ENCODE measurements at regions not wholly inside any gene's neighbourhood (a gene's known extent, or its start where the extent isn't known, plus 50 kb on each side); places are given as distances from the start of the nearest gene placed in this dataset.

- DNase-seq, result no peak
Measured at GRCh38 chr6:141451511-141452353, 681.0 kb upstream of the GJE1 start.

DNA sequence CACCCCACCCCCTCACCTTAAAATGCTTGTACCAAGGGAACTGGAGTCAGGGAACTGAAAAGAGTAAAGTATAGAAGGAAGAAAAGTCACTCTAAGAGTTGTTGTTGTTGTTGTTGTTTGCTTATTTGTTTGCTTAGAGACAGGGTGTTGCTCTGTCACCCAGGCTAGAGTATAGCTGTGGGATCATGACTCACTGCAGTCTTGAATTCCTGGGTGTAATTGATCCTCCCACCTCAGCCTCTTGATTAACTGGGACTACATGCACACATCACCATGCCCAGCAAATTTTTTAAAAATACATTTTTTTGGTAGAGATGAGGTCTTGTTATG, 681.6 kb upstream of the GJE1 start:
- DNase-seq, result no peak

DNA sequence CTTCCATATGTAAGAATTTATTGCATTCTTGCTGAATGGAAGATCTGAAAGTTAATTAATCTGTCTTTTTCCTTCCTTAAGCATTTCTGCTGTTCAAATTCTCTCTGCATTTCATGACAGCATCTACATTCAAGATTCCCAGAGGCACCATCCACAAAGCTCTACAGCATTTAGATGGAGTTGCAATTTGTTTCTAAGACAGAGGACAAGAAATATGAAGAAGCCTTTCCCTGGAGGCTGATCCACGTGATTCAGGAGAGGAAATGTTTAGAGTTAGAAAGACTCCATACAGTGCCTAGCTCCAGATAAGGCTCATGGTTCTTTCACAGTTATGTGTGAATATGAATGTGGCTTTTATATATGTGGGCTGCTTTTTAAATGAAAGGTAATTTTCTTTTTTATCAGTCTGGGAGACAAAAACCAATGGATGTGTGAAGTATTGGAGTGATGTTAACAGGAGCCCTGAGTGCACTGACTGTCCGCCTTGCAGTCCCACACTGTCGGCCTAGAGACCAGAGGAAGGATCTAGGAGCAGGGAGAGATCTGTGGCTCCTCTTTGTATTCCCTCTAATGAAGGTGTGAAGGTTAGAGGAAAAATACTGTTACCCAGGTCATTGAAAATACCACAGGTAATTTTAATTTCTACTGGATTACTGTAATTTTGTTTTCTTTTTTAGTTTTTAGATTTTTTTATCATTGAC, 686.6 kb upstream of the GJE1 start:
- no peak for DNase-seq

GRCh38 chr6:141443668-141444289, 688.9 kb upstream of the GJE1 start:
- no peak for DNase-seq

GRCh38 chr6:141443032-141443431, 689.7 kb upstream of the GJE1 start:
- DNase-seq, result no peak

DNA sequence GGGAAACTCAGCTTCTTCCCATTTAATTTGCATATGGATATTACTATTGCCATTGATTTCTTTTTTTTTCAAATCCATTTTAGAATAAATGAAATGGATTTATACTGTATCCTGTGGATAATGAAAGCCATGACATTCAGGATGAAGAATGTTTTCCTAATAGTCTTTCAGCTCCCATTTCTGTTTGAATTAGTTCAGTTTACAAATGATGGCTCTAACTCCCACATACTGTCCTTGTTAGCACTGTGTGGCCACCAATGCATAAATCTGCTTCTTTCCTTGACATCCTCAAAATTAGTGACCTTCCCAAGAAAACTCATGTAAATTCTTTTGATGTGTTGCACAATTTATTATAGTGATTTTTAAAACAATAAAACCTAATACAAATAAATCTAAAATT, 693.2 kb upstream of the GJE1 start:
- no peak for DNase-seq

GRCh38 chr6:141437685-141438084, 695.0 kb upstream of the GJE1 start:
- no peak for DNase-seq

- DNase-seq, result peak; percentile 39
Measured at GRCh38 chr6:141437011-141437410, 695.7 kb upstream of the GJE1 start.

DNA sequence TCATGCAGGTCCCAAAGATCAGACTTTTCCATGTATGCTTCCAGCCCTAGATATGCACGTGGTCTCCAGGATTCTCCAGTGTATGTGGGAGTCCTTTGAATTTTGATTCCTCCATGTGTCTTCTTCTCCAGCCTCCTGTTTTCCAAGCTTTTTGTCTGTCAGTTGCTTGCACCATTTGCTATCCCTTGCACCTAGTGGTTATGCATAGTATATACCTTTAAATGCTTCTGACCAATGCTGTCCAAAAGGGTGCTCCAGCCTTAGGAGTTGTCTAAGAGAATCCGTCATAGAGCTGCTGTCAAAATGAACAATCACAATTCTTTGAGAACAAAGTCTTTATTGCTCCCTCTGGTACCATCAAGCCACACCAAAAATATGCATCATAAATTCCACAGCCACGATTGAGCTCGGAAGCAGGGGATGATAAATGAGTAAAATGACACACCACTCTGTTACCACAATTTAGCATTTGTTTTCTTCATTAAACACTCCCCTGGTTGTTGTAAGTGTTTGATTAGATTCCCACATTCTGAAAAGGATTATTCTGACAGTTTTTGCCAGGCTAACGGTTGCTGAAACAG, 706.2 kb upstream of the GJE1 start:
- no peak for DNase-seq

GRCh38 chr6:141421378-141421777, 711.3 kb upstream of the GJE1 start:
- DNase-seq, result no peak

- DNase-seq, result no peak
Measured at GRCh38 chr6:141418076-141418475, 714.6 kb upstream of the GJE1 start.

DNA sequence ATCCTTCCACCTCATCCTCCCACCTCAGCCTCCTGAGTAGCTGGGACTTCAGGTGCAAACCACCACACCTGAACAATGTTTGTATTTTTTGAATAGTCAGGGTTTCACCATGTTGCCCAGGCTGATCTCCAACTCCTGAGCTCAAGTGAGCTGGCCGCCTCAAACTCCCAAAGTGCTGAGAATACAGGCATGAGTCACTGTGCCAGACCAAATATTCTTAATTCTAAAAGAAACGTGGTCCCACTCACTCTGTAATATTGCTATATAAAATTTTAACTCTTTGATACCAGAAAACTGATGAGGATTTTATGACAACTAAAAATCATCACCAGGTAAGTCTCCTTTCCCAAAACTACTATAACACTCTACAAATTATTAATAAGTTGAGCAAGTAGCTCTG, 716.8 kb upstream of the GJE1 start:
- DNase-seq, result no peak

DNA sequence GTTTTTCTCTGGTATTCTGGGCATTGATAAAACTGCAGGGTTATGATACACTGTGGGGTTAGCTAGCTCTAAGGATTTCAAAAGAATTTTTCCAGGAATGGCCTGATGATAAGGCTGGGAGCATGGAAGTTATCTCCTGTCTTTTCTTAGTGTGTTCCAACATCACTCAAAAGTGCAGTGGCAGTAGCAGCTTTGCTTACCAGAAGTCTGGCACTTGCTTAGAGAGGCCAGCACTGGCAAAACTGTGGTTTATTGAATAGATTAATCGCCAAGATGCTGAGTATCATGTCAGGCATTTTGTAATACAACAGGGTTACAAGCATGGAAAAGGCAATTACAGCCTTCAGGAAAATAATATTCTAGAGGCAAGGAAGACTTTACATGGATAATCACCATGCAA, 719.5 kb upstream of the GJE1 start:
- no peak for DNase-seq

DNA sequence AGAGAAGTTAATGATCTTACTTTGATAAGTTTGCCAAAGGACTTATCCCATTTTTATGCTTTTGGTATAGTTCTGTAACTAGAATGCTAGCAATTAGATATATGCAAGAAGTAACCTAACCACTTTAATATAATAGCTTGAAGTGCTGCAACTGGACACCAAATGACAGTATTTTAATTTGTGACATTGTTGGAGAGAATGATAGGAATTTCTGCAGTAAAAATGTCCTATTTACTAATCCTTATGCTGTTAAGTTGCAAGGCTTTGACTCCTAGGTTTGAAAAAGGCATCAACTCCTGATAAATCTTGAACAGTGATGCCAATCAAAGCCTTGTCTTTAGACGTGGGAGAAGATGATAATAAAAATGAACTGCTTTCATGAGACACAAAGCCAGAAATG, 726.0 kb upstream of the GJE1 start:
- DNase-seq, result no peak

- DNase-seq, result no peak
Measured at GRCh38 chr6:141403827-141404226, 728.9 kb upstream of the GJE1 start.

DNA sequence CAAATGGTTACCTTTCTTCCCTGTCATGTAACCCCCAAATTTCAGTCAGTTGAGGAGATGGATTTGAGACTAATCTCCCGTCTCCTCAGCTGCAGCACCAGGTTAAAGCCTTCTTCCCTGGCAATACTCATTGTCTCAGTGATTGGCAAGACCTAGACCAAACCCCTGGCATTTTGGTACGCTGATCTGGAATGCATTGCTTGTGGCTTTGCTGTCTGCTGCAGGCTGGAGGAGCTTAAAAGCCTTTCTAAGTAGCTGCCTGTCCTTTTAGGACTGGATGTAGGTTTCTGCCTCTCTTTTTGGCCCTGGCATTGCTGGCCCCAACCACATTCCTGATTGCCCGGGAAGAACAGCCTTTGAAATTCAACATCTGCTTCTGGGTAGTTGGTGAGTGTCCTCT, 729.6 kb upstream of the GJE1 start:
- no peak for DNase-seq

DNA sequence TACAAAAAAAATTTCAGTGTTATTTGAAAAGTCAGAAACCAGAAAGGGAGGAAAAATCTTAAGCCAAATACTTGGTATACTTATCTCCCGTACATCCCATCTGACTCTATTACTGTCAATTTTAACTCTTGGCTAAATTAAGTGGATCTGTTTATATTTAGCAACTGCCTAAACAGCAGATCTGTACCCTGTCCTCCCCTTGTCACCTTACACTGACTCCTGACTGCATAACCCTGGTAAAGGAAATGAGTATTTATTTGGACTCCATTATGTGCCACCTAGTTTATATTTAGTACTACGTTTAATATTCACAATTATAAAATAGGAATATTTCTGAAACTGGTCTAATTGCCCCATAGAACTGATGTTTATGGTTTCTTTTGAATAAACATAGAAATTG, 730.2 kb upstream of the GJE1 start:
- no peak for DNase-seq

- DNase-seq, result no peak
Measured at GRCh38 chr6:141401851-141402250, 730.9 kb upstream of the GJE1 start.

- no peak for DNase-seq
Measured at GRCh38 chr6:141401168-141401567, 731.6 kb upstream of the GJE1 start.

GRCh38 chr6:141398949-141399348, 733.8 kb upstream of the GJE1 start:
- no peak for DNase-seq

- DNase-seq, result no peak
Measured at GRCh38 chr6:141395443-141396008, 737.2 kb upstream of the GJE1 start.

DNA sequence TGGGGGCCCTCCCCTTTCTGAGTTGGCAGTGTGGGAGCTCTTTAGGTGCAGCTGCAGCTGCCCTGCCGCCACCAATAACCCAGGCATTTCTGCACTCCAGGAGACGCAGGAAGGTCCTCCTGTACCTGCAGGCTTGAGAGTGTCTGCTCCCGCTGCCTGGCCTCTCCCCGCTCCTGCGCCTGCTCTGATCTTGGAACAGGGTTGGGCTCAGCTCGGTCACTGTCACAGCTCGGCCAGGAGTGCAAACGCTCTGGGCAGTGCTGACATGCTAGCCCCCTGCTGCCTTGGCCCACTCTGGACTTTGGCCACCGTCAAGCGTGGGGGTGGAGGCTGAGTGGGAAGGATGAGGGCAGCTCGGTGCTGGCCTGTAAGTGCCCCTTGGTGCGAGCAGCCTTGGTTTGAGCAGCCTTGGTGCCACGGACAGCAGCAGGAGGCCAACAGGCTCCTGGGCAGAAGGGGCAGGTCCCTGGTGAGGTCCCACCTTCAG, 738.1 kb upstream of the GJE1 start:
- no peak for DNase-seq
